HG02678 (cell line): ENCODE measurements at regions not wholly inside any gene's neighbourhood (a gene's known extent, or its start where the extent isn't known, plus 50 kb on each side); places are given as distances from the start of the nearest gene placed in this dataset.
"Not testable (repeated sequence)": the region's sequence is repeated elsewhere in the genome, so short reads cannot be mapped to it uniquely, and the experiment has no call there.

ENCODE experiments used
- ATAC-seq: cut with Tn5 transposase; IDR thresholded peaks from one replicate; pipeline ENCODE4 v1.9.1; 2021; ENCODE audit warnings: mild to moderate bottlenecking, moderate library complexity; ENCODE audit not compliant: unreplicated experiment

DNA sequence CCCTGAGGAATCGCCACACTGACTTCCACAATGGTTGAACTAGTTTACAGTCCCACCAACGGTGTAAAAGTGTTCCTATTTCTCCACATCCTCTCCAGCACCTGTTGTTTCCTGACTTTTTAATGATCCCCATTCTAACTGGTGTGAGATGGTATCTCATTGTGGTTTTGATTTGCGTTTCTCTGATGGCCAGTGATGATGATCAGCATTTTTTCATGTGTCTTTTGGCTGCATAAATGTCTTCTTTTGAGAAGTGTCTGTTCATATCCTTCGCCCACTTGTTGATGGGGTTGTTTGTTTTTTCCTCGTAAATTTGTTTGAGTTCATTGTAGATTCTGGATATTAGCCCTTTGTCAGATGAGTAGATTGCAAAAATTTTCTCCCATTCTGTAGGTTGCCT is 223.5 kb downstream of the MAF start:
- ATAC-seq, result not testable (repeated sequence)

DNA sequence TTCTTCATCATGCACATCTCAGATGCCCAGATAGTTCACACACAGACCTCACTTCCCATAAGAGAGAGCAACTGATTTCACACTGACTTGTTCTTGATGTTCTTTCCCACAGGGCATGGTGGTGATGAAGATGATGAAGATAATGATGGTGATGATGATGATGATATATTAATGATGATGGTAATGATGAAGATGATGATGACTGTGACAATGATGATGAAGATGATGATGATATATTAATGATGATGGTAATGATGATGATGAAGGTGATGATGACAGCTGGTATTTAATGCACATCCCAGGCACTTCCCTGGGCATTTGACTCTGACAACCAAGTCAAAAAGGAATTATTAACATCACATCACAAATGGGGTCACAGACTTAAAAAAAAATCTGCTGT is 225.2 kb downstream of the MAF start:
- no peak for ATAC-seq

DNA sequence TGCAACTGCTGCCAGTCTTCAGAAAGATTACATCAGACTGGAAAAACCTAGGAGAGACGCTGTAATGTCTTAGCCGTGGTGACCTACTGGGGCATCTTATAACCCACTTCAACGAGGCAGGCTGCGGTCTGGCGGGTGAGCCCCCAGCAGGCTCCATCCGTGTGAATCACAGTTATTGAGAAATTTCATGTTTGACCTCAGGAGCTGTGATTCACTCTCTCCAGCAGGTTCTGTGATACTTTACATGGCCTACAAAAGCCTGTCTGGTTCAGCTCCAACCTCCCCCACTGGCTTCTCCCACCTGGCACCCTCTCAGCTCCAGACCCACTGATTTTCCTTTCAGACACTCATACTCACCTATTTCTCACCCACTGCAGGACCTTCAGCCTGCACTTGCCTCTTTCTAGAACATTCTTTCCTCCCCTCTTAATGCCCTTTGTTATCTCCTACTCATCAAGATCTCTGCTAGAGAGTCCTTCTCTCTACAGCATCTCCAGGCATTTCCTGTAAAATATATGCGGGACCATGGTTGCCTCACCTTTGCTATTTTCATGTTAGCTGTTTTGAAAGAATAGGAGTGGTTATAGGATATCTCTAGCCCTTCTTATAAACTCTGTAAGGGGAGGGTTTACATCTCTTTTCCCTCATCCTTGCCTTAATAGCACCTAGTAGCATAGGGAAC is 227.9 kb downstream of the MAF start:
- ATAC-seq, result no peak

DNA sequence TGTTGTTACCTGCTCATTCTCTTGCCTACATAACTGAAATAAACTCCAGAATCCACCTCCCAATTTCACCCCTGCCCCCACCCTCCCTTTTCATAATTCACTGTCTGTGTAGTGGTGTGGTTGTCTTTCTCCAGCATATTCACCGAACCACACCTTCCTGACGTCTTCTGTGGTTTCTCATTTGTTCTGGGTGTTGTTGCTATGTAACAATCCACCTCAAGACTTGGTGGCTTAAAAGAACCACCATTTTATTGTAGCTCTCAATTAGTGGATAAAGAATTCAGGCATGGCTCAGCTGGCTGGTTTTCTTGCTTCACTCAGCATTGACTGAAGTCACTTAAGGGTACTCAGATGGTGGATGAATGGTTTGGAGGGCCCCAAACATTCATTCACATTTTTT is 229.8 kb downstream of the MAF start:
- no peak for ATAC-seq

DNA sequence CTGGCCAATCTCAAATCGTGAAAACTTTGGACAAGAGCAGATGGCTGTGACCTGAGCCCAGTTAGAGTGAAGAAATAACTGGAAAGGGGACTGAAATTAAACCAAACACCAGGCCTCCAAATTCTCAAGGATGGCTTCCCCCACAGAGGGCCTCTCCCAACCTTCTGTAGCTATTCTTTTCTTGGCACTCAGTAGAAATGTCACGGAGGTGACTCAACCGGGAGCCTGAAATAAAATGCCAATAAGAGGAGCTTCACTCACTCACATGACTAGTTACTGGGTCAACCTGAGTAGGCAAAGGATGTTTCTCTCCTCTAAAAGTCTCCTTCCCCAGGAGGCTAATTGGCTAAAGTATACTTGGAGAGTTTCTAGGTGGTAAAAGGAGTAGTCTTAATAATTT is 230.7 kb downstream of the MAF start:
- no peak for ATAC-seq

DNA sequence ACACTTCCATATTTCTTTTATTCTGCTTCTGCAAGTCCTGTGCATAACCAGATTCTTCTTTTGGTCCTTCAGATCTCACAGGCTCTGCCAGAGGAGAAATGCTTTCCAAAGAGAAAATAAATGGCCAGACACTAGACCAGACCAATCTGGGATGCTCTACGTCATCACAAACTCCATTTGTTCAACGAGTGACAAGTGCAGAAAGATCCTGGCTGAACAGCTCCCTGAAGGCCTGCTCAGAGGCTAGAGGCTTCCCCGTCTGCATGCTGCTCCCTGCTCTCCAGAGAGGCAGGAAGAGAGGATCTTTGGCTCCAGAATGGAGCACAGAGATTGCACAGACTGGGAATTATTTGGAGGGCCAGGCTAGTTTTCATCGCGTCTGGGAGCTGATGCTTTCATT is 232.7 kb downstream of the MAF start:
- ATAC-seq, result no peak

DNA sequence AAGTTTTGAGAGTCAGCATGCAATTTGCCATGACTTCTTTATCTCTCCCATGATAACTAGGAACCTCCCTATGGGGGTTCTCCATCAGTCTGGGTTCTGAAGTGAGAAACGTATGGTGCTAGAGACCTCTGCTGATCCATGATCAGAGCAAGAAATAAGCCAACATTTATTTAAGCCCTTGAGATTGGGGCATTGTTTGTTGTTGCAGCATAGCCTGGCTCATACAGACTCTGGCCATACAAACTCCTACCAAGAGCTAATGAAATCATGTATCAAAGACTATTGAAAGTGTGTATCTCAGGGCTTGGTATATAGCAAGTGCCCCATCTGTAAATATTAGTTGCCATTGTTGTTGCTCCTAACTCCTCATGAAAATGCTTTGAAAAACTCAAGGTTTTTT is 233.9 kb downstream of the MAF start:
- no peak for ATAC-seq

DNA sequence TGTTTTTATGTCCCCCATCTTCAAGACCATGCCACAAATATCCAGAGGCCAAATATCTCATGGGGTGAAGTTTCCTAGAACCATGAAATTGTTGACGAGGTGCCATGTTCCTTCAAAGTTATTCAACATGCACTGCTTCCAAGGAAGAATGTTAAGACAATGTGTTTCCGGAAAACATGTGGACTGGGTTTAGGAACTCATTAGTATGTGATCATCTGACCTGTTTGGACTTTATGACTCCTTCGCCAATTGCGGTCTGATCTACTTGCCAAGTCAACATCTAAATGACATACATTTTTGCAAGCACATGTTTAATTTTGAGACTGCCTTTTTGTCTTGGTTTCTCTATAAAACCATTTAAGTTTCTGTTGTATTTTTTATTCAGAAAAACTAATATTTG is 234.8 kb downstream of the MAF start:
- no peak for ATAC-seq

DNA sequence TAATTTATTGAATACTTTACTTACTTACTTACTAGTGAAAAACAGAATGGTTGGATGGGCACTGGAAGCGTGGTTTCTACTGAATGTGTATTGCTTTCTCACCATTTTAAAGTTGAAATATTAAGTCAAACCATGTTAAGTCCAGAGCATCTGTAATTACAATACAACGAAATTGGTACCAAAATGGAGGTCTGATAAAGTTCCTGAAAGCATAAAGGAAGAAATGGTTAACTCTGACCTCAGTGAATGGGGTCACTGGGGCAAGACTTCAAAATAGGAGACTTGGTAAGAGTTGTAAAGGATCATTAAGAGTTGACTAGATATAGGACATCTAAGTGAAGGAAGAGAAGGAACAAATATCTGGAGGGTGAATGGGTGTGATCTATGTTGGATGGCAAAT is 237.1 kb downstream of the MAF start:
- no peak for ATAC-seq

DNA sequence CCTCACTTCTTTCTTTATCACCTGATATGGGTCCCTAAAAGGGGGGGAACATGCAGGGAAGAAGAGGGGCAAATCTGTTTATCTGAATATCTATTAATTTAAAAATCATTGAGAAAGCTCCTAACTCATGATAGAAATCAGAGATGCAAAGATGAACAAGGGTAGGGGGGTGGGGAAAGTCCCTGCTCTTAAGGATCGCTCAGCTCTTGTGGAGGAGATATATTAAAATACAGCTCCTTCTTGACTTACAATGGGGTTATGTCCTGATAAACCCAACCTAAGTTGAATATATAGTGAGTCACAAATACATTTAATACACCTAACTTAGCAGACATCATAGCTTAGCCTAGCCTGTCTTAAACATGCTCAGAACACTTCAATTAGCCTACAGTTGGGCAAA is 237.5 kb downstream of the MAF start:
- ATAC-seq, result no peak

DNA sequence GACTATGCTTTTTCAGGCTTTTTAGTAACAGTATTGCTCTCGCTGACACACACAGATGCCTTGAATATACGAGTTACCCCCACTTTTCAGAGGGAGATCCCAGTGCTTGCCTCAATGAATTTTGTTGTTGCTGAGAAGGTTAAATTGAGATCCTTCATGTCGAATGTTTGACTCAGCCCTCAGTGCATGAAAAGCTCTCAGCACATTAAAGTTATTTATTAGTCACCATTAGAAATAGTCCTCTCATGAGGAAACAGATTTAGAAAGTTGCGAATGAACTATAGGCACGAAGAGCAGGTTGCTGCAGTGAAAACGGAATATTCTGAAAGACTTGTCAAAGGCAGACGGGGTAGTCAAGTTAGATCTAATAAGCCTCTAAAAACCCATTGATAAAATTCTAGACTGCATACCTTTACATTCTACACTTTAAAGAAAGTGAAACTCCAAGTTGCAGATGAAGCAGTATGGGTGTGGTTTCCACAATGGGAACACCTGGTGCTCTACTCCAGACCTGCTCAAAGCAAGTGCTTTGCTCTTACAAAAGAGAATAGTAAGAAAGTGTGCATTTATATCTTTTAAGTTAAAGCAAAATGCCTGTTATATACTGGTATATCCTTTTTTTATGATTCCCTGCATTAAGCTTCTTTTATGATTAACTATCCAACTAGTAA is 238.1 kb downstream of the MAF start:
- no peak for ATAC-seq

DNA sequence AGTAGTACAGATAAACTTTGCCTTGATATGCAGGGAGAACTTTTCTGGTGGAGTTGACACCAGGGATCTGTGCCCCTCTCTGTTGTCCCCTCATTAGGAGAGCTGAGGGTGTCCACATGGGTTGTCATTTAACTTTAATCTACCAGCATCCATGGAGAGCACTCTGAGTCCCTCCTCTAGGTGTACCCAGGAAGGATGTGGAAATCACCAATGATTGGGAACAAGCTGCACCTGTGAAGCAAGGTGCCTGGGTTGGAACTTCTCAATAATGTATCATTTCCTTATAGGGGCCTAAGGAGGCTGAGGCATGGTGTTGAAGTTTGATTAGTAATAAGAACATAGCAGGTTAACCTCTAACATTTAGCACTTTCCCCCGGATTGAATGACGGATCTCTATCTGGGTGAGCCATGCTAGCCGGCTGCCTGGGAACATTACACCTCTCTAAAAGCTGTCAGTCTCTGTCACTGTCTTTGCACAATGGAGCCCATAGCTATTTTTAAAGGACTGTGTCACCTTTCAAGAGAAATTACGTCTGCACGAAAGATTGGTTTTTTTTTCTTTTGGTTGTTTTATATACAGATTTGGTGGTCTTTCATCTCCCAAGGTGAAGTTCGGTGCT is 239.3 kb downstream of the MAF start:
- ATAC-seq, result no peak

DNA sequence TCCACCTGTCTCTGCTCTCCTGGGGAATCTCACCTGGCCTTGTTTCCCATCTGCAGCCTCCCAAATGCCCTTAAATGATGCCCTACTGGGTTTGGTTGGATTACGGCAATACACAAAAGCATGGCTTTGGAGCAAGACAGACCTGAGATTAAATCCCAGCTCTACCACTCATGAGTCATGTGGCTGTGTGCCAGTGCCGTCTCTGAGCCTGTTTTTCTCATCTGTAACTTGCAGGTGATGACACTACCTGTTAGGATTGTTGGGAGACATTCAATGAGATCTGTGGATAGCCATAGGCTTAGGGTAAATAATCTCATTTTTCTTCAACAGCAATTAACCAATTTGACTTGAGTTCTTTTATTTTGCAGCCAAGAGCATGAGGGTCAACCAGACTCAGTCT is 240.3 kb downstream of the MAF start:
- no peak for ATAC-seq

DNA sequence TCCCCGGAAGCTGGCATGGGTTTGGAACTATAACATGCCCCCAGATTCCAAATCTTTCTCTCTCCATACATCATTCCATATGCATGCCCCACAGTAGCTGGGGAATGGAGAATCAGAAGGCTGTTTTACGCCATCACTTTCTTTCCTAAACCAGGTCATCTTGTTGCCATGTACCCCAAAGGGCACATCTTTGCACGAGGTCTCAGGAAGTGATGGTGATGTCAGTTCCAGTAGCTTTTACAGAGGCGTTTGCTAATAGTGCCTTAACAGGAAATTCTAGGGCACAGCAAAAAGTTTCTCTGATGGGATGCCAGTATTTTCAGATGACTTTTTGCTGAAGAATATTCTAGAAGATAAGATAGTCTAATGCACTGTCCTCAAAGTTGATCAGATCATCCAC is 241.5 kb downstream of the MAF start:
- no peak for ATAC-seq

DNA sequence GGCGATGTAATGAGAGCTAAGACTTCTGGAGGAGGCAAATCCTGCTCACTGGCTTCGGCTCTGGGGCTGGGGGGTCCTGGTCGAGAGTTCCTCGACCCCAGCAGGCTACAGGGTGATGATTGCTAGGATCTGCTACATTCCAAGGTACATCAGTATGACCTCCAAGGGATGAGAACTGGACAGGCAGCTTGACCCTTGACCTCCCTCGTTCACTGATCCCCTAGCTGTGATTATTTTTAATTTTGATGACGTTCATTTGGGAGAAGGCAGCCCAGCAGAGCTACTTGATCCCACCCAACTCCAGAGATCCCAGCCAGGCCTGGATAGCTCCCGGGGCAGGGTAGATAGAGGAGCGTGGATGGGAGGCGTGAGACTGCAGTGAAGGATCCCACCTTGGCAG is 242.3 kb downstream of the MAF start:
- no peak for ATAC-seq

DNA sequence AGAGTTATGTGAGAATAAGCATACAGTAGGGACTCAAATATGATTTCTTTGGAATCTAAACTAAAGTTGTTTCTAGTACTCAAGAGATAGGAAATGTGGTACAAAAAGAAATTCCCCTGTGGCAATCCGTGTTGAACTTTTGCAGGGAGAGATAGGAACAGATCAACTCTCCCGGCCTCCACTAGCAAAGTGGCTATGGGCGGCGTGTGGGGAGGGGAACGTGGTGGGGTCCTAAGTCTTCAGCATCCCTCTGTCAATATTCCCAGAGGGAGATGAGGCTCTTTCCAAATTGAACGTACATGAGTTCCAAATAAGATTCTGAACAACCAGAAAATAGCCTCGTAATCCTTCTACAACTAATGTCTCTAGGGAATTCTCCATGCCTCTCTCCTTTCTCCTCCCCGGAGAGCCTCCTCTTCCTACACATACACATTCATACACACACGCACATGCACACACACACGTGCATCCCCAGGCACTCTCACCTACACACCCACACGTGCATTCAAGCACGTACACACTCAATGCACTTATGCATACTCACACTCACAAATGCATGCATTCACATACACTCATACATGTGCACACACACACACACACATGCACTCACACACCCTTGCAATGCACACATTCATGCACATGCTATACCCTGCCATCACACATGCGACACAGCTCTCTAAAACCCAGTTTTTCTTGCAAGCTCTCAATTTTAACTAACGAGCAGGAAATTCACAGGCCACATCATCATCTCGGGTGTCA is 244.8 kb downstream of the MAF start:
- no peak for ATAC-seq

DNA sequence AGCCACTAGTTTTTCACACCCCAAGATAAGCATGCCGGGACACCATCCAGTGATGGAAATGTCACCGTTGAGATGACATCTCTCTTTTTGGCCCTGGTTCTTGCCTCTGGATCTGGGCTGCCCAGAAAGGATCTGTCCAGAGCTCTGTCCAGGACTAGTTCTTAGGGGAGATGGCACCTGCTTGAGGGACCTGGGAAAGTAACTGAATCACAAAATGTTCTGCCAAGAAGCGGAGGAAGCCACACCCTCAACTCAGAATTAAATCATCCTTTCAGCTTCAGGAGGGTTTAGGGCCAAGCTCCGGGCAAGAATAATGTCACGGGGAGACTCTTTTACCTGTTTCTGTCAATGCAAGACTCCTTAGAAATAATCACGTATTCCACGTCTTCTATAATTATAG is 248.6 kb downstream of the MAF start:
- no peak for ATAC-seq

DNA sequence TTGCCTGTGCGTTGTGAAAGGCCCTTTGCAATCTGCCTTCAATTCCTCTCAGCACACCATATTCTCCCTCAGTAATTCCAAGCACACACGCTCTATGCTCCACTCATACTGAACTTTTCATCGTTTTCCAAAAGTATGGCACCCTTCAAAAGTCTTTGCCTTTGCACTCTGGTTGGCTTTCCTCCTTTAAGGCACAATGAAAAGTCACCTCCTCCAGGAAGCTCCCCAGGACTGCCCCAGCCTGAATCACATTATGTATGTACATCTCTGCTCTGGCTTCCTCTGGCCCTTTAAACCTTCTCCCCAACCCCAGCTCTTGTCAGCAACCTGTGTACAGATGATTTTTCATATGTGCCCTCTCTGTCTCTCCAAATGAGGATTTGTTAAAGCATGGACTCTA is 250.7 kb downstream of the MAF start:
- no peak for ATAC-seq

DNA sequence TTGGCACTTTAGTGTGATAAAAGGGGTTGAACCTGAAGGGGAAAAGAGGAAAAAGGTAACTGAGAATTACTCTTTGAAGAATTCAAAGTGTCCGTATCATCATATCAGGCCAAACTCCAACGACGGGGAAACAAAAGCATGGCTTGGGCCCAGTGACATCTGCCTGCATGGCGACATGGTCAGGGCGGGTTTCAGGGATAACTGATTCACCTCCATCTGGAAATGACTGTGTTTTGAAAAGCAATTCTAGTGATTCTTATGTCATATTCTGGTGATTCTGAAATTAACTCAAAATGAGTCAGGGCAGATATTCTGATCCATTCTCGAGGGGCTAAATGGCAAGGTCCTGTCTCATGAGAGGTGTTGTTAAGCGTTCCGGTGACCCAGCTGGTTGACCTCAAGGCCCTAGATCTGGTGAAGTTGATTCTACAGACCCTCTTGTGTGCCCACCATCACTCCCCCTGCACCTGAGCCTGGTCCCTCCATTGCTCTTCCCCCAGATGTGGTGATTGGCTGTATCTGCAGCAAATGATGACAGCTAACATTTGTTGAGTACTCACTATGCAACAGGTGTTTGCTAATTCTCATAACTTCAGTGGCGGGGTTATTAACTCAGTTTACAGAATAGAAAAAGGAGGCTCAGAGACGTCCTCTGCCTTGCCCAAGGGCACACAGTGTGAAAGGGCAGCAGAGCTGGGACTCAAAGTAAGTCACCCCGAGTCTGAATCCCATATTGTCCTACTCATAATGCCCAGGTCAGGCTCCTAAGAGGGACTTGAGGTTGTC is 251.8 kb downstream of the MAF start:
- ATAC-seq, result no peak

DNA sequence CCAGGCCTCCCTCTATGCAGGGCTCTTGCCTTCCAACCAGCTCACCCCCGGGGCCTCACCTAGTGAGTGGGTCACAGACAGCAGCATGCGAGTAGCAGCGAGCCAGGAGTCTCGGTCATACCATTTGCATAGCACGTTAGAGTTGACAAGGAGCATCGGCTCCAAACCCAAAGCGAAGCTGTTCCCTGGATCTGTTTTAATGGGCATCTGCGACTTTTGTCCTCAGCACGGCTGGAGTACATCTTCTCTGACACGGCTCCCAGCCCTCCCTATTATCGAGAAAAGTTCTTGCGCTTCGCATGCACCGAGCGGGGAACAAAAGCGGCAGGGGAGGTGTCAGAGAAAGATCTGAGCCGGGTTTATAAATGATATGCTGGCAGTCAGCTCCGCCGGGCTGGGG is 253.3 kb downstream of the MAF start:
- ATAC-seq, result no peak

DNA sequence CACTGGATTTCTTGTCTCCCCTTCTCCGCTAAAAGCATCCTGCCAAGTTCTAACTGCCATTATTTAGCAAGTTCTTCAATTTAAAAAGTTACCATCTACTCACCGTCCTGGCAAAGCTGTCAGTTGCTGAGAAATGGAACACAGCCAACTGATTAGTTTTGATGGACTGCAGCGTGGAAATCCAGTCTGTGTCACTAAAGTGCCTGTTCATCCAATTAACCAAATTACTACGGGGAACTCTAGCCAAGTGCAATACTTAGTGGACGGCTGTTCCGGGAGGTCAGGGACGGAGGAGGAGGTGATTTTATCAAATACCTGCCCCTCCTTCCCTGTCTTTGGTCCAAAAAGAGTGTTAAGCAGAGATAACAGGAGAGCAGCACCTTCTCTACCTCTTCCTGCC is 260.7 kb downstream of the MAF start:
- ATAC-seq, result no peak
